ENCODE measurements at regions not wholly inside any gene's neighbourhood (a gene's known extent, or its start where the extent isn't known, plus 50 kb on each side); places are given as distances from the start of the nearest gene placed in this dataset.
"Not testable (repeated sequence)": the region's sequence is repeated elsewhere in the genome, so short reads cannot be mapped to it uniquely, and the experiment has no call there.

DNA sequence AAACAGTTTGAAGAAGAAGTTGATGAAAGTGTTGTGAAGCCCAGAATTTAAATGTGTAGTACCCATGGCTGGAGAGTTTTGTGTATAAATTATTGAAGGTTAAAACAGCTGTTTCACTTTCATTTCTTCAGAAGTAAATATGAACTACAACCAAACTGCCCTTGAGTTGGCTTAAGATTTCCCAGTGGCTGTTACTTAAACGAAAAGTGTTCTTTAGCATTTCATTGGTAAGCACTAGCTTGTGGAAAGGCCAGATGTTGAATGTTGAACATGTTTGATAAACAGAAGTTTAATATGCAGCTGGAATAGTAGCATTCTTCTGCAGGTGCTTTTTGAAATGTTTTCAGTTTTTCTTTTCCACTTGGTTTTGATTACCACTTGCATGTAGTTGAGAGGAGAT is 83.2 kb upstream of the TNRC6B start:
- DNase-seq: no peak

GRCh38 chr22:40099887-40100286 is 77.8 kb upstream of the TNRC6B start:
- not testable (repeated sequence) for DNase-seq

DNA sequence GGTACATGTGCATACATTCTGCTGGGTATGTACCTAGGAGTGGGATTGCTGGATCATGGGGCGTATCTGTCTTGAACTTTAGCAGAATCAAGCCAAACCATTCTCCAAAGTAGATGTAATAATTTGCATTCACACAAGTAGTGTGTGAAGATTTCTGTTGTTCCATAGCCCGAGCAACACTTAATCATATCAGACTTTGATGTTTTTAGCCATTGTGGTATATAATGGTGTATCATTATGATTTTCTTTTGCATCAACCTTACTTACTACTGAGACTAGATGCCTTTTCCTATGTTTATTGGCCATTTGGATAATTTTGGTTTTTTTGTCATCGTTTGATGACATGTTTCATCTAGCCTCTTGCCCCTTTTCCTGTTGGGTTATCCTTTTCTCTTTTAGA is 72.0 kb upstream of the TNRC6B start:
- DNase-seq: no peak

- no peak for DNase-seq
Measured at GRCh38 chr22:40107244-40107643, 70.5 kb upstream of the TNRC6B start.

DNA sequence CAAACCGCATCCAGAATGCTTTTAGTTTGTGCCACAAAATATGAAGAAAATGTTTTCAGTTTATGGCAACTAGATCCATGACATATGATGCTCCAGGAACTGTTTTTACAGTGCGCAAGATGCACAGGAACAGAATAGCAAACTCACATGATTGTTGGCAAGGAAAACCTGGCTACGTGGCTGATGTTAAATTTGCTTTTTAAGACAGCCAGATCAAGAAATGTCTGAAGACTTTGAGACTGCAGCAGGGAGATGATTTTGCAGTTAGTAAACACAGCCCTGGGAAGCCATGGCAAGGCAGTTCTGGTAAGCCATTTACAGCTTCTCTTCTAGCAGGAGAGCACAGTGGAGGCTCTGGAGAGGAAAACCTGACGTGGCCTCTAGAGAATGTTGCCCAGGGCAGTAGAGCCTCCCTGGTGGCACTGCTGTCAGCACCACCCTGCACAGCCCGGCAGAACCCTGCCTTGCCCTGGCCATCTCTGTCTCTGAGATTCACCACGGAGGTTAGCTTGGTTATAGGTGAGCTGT is 69.8 kb upstream of the TNRC6B start:
- DNase-seq: no peak

- DNase-seq: no peak
Measured at GRCh38 chr22:40108396-40108795, 69.3 kb upstream of the TNRC6B start.

GRCh38 chr22:40108926-40109325 is 68.8 kb upstream of the TNRC6B start:
- DNase-seq: not testable (repeated sequence)

GRCh38 chr22:40111451-40111850 is 66.3 kb upstream of the TNRC6B start:
- no peak for DNase-seq

- no peak for DNase-seq
Measured at GRCh38 chr22:40112595-40112994, 65.1 kb upstream of the TNRC6B start.

- no peak for DNase-seq
Measured at GRCh38 chr22:40113696-40114095, 64.0 kb upstream of the TNRC6B start.

DNA sequence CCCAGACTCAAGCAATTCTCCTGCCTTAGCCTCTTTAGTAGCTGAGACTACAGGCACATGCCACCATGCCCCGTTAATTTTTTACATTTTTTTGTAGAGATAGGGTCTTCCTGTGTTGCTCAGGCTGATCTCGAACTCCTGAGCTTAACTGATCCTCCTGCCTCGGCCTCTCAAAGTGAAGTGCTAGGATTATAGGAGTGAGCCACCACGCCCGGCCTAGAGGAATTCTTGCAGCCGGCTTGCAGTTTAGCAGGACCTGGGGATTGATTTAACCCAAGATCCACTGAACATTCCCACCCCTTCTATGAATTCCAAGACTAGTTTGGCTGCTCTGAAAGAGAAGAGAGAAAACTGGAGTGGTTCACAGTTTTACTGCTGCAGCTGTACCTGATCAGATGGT is 63.3 kb upstream of the TNRC6B start:
- no peak for DNase-seq

- DNase-seq: peak; percentile 31
Measured at GRCh38 chr22:40116496-40117200, 61.1 kb upstream of the TNRC6B start.

- no peak for DNase-seq
Measured at GRCh38 chr22:40118979-40119378, 58.7 kb upstream of the TNRC6B start.

- no peak for DNase-seq
Measured at GRCh38 chr22:40120848-40121247, 56.9 kb upstream of the TNRC6B start.

DNA sequence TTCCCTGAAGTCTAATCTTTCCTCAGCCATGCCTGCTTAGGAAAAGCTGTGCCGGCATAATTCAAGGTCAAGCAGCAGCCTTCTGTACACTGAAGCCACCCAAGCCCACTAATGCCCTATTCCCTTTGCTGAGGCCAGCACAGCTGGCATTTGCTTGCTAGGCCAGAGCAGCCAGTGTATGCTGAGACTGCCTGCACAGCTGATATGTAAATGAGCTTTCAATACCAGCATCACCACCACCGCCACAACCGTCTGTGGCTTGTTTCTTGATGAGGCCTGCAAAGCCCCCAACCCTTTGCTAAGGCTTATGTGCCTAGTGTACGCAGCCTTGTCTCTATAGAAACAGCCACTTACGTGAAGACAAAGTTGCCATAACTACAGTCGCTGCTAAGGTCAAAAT is 56.3 kb upstream of the TNRC6B start:
- peak; percentile 25 for DNase-seq

DNA sequence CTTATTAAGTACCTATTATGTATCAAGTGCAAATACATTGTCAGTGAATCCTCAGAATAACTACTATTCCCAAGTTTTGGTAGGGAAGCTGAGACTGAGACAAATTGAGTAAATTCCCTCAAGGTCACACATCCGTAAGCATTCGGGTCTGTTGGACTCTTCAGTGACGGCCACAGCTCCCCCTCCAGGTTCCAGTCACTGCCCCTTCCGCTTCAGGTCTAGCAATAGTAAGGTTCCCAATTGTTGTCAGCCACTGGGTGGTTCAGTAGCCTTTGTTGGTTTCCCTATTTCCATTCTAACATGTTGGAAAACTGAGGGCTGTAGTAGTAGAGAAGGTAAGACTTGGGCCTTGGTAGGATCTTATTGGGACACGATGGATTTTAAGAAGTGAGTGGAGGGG is 54.9 kb upstream of the TNRC6B start:
- DNase-seq: no peak

GRCh38 chr22:40123387-40123786 is 54.3 kb upstream of the TNRC6B start:
- DNase-seq: no peak

Measured in effector CD8-positive, alpha-beta T cell (primary cell).